H1 (cell line): ENCODE measurements at regions not wholly inside any gene's neighbourhood (a gene's known extent, or its start where the extent isn't known, plus 50 kb on each side); places are given as distances from the start of the nearest gene placed in this dataset.

Experiments used
- GABPA ChIP-seq: IDR thresholded peaks from 2 replicates; pipeline ENCODE4 v1.6.1; 2011; ENCODE audit warnings: mild to moderate bottlenecking, low read length, moderate library complexity, borderline replicate concordance; ENCODE audit not compliant: insufficient read depth
- NANOG ChIP-seq: IDR thresholded peaks from 2 replicates; pipeline ENCODE4 v1.6.1; 2011; ENCODE audit warnings: low read length, low read depth, mild to moderate bottlenecking, inconsistent platforms; ENCODE audit not compliant: insufficient read depth, poor library complexity, severe bottlenecking

DNA sequence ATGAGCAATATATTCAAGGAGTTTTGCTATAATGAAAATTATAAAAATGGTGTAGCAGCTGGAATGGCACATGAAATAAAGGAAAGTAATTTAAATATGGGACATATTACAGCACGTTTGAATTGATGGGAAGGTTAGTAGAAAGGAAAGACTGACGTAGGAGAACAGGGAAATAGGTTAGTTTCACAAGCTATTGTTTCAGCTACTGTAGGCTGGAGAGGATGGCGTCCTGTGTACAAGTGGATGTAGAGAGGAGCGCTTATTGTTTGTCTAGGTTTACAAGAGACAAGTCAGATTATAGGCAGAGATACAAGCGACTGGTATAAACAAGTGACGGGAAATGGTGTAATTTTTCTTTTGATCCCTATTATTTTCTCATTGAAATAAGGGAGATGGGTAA lies 431.2 kb upstream of the PDE3A start (continued):
- no peak for TF ChIP-seq GABPA
- TF ChIP-seq NANOG: no peak
